ENCODE measurements at regions not wholly inside any gene's neighbourhood (a gene's known extent, or its start where the extent isn't known, plus 50 kb on each side); places are given as distances from the start of the nearest gene placed in this dataset.
"Not testable (repeated sequence)": the region's sequence is repeated elsewhere in the genome, so short reads cannot be mapped to it uniquely, and the experiment has no call there.

GRCh38 chrX:499870-500364 lies 113.2 kb upstream of the PPP2R3B start:
- DNase-seq = no peak

GRCh38 chrX:500481-501010 lies 113.8 kb upstream of the PPP2R3B start:
- DNase-seq = no peak

- no peak for DNase-seq
Measured at GRCh38 chrX:506341-506740, 119.6 kb upstream of the PPP2R3B start.

GRCh38 chrX:508163-508562 lies 121.5 kb upstream of the PPP2R3B start:
- no peak for DNase-seq

- not testable (repeated sequence) for DNase-seq
Measured at GRCh38 chrX:508821-509220, 121.8 kb upstream of the SHOX start.

- not testable (repeated sequence) for DNase-seq
Measured at GRCh38 chrX:511089-511488, 119.5 kb upstream of the SHOX start.

- DNase-seq = no peak
Measured at GRCh38 chrX:518319-518718, 112.3 kb upstream of the SHOX start.

- no peak for DNase-seq
Measured at GRCh38 chrX:519741-520140, 110.8 kb upstream of the SHOX start.

- no peak for DNase-seq
Measured at GRCh38 chrX:522456-522855, 108.1 kb upstream of the SHOX start.

- DNase-seq = no peak
Measured at GRCh38 chrX:525134-525533, 105.5 kb upstream of the SHOX start.

- no peak for DNase-seq
Measured at GRCh38 chrX:526295-527224, 104.0 kb upstream of the SHOX start.

GRCh38 chrX:530726-531610 lies 99.6 kb upstream of the SHOX start:
- DNase-seq = no peak

GRCh38 chrX:531611-531936 lies 99.0 kb upstream of the SHOX start:
- DNase-seq = no peak

- DNase-seq = no peak
Measured at GRCh38 chrX:534804-535203, 95.8 kb upstream of the SHOX start.

- no peak for DNase-seq
Measured at GRCh38 chrX:536616-537015, 94.0 kb upstream of the SHOX start.

GRCh38 chrX:537151-537550 lies 93.4 kb upstream of the SHOX start:
- DNase-seq = no peak

- no peak for DNase-seq
Measured at GRCh38 chrX:538311-538710, 92.3 kb upstream of the SHOX start.

- not testable (repeated sequence) for DNase-seq
Measured at GRCh38 chrX:541006-541405, 89.6 kb upstream of the SHOX start.

GRCh38 chrX:542179-542578 lies 88.4 kb upstream of the SHOX start:
- DNase-seq = no peak

- DNase-seq = no peak
Measured at GRCh38 chrX:545452-545885, 85.1 kb upstream of the SHOX start.

GRCh38 chrX:550514-550913 lies 80.1 kb upstream of the SHOX start:
- no peak for DNase-seq

- DNase-seq = no peak
Measured at GRCh38 chrX:551306-551705, 79.3 kb upstream of the SHOX start.
